PC-9 (cell line): ENCODE measurements at regions not wholly inside any gene's neighbourhood (a gene's known extent, or its start where the extent isn't known, plus 50 kb on each side); places are given as distances from the start of the nearest gene placed in this dataset.

Source experiments
- BruUV-seq: library from RNA; stranded (reverse); fragments of 400-500 nt; replicated peaks from 2 replicates; lab custom pipeline; 2021; lab: Mats Ljungman, UMichigan
- CTCF ChIA-PET: fragments of 300-600 bp; sonication (Branson Sonifier 250); formaldehyde crosslinking; loops from one replicate; lab custom pipeline; 2022; ENCODE audit warnings: antibody characterized with exemption; lab: Charles Lee
- POLR2A ChIA-PET: fragments of 300-600 bp; sonication (Branson Sonifier 250); formaldehyde crosslinking; loops from one replicate; lab custom pipeline; 2022; ENCODE audit warnings: antibody characterized with exemption; ENCODE audit not compliant: unreplicated experiment; lab: Charles Lee
- DNase-seq, 2 experiments: peaks; one replicate each; pipeline versions ENCODE4 v3.0.0 to v3.0.0-alpha.2; 2015 to 2022; ENCODE audit warnings: mixed read lengths in 1 of 2
- H2AFZ ChIP-seq: fragments of 200-600 bp; sonication (generic); 2 replicates; pipeline ENCODE4 v1.8.1; 2017; ENCODE audit warnings: antibody characterized with exemption
- H3F3A ChIP-seq: fragments of 200-600 bp; sonication (generic); 2 replicates; pipeline ENCODE4 v1.8.1; 2017; ENCODE audit warnings: antibody characterized with exemption, mild to moderate bottlenecking, low read depth; ENCODE audit not compliant: insufficient read depth
- H3K27ac ChIP-seq: fragments of 200-600 bp; sonication (generic); 2 replicates; pipeline ENCODE4 v1.6.1; 2016; ENCODE audit warnings: mixed run types
- H3K27me3 ChIP-seq: fragments of 200-600 bp; sonication (generic); 2 replicates; pipeline ENCODE4 v1.6.1; 2016; ENCODE audit warnings: low read depth, mixed run types; ENCODE audit not compliant: insufficient read depth
- H3K36me3 ChIP-seq: fragments of 200-600 bp; sonication (generic); 2 replicates; pipeline ENCODE4 v1.6.1; 2016; ENCODE audit warnings: low read depth, mixed run types
- H3K4me1 ChIP-seq: fragments of 200-600 bp; sonication (generic); replicated peaks from 2 replicates; pipeline ENCODE4 v1.6.1; 2016; ENCODE audit warnings: mixed run types; ENCODE audit not compliant: insufficient read depth
- H3K4me2 ChIP-seq: fragments of 200-600 bp; sonication (generic); 2 replicates; pipeline ENCODE4 v1.6.1; 2017; ENCODE audit warnings: mixed run types
- H3K4me3 ChIP-seq: fragments of 200-600 bp; sonication (generic); 2 replicates; pipeline ENCODE4 v1.6.1; 2016; ENCODE audit warnings: mixed run types
- H3K79me2 ChIP-seq: fragments of 200-600 bp; sonication (generic); 2 replicates; pipeline ENCODE4 v1.6.1; 2017; ENCODE audit warnings: low read depth, mixed run types
- H3K9me2 ChIP-seq: fragments of 200-600 bp; sonication (generic); 2 replicates; pipeline ENCODE4 v1.8.1; 2017; ENCODE audit warnings: mild to moderate bottlenecking; ENCODE audit not compliant: insufficient read depth
- H3K9me3 ChIP-seq: fragments of 200-600 bp; sonication (generic); 2 replicates; pipeline ENCODE4 v1.8.1; 2016; ENCODE audit warnings: low read depth; ENCODE audit not compliant: insufficient read depth
- H4K20me1 ChIP-seq: fragments of 200-600 bp; sonication (generic); 2 replicates; pipeline ENCODE4 v1.8.1; 2017; ENCODE audit not compliant: insufficient read depth
- EZH2 ChIP-seq: fragments of 200-600 bp; sonication (generic); IDR thresholded peaks from 2 replicates; pipeline ENCODE4 v1.8.0; 2017; ENCODE audit warnings: antibody characterized with exemption, low read depth
- intact Hi-C: fragments of 100-400 bp; cut with micrococcal nuclease; formaldehyde crosslinking; loops from one replicate; pipeline ENCODE4 v1.10.0; 2022; ENCODE audit not compliant: unreplicated experiment
- TF ChIP-seq, protein P1 (sequence below): fragments of 200-600 bp; sonication (generic); conservative IDR thresholded peaks from 2 replicates; pipeline ENCODE4 v1.6.1; 2017; ENCODE audit warnings: mixed run types, antibody characterized with exemption, mild to moderate bottlenecking, moderate library complexity

DNA sequence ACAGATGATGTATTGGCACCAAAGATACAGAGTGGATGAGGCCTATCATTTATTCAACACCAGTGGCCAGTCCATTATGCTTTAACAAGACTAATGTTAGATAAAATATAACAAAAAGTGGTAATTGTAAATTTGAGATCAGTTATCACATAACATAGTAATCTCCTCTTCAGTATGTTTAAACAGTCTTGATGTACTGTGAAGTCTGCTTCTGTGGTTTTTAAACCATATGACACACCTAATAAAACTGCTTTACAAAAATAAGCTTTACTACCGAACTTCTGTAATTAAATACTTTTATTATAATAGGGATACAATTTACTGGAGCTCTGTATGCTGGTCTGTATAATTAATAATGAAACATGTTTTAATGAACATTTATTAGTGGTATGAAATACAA, 2156.1 kb upstream of the CELF4 start:
- no peak for DNase-seq
- Histone ChIP-seq H3K36me3 (no peaks in the 10 kb centered on the region), H3K4me2 (no peak overlapping the region), H3K27ac (no peak overlapping the region), H3K27me3 (no peaks in the 10 kb centered on the region), H3K4me1 (no peaks in the 10 kb centered on the region), H4K20me1 (no peaks in the 10 kb centered on the region), H3F3A (no peaks in the 10 kb centered on the region), H3K4me3 (no peak overlapping the region), H3K9me2 (no peaks in the 10 kb centered on the region), H3K79me2 (no peaks in the 10 kb centered on the region), H2AFZ (no peak overlapping the region), H3K9me3 (no peaks in the 10 kb centered on the region)
- intact Hi-C loops = no loop called here
- TF ChIP-seq, protein P1, sequence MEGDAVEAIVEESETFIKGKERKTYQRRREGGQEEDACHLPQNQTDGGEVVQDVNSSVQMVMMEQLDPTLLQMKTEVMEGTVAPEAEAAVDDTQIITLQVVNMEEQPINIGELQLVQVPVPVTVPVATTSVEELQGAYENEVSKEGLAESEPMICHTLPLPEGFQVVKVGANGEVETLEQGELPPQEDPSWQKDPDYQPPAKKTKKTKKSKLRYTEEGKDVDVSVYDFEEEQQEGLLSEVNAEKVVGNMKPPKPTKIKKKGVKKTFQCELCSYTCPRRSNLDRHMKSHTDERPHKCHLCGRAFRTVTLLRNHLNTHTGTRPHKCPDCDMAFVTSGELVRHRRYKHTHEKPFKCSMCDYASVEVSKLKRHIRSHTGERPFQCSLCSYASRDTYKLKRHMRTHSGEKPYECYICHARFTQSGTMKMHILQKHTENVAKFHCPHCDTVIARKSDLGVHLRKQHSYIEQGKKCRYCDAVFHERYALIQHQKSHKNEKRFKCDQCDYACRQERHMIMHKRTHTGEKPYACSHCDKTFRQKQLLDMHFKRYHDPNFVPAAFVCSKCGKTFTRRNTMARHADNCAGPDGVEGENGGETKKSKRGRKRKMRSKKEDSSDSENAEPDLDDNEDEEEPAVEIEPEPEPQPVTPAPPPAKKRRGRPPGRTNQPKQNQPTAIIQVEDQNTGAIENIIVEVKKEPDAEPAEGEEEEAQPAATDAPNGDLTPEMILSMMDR = no peak
- no peak for TF ChIP-seq EZH2
- ChIA-PET POLR2A (no interaction called here), CTCF (no interaction called here)
- no TSS peak for BruUV-seq

DNA sequence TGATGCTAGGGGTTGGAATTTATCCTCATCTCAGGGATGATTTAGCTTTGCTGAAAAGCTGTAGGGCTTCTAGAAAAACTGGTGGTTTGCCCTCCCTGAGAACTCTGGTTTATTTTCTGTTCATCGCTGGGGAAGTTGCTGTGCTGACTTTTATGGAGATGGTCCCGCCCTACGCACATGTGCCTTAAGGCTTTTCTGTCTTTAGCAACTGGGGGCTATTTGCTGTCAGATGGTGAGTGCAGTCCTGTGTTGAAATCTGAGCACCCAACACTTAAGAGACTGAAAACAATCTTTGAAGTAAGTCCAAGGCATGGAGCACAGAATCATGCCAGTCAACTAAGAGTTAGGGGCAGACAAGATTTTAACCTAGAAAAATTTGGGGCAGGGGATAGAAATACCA, 2148.4 kb upstream of the CELF4 start:
- POLR2A ChIA-PET = no interaction called here

DNA sequence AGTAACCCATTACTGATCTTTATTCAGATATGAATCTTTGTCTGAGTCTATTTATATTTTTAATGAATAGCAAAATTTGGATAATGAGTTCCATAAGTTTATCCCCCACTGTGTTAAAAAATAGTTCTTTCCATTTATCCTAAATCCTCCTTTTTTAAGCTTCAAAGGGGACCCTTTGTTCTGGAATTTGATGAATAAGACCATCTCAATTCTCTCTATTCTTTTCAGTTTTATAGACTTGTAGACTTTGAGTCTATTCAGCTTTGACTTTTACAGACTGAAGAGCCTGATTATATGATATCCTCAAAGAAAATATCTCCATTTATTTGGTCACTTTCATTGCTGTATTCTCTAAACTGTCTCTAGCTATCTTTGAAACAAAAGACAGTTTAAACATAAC, 2146.1 kb upstream of the CELF4 start:
- Histone ChIP-seq H3K4me1 (no peaks in the 10 kb centered on the region), H2AFZ (no peak overlapping the region), H3K36me3 (no peaks in the 10 kb centered on the region), H3K79me2 (no peaks in the 10 kb centered on the region), H3K4me2 (no peak overlapping the region), H3K9me2 (no peaks in the 10 kb centered on the region), H3F3A (no peaks in the 10 kb centered on the region), H3K27ac (no peak overlapping the region), H3K9me3 (no peaks in the 10 kb centered on the region), H4K20me1 (no peaks in the 10 kb centered on the region), H3K4me3 (no peak overlapping the region), H3K27me3 (no peaks in the 10 kb centered on the region)
- no peak for TF ChIP-seq EZH2
- TF ChIP-seq, protein P1 = no peak
- ChIA-PET CTCF (no interaction called here), POLR2A (no interaction called here)
- no TSS peak for BruUV-seq
- DNase-seq = no peak
- intact Hi-C loops = no loop called here

More for the DNA sequence above, 2148.4 kb upstream of the CELF4 start:
- Histone ChIP-seq H3K79me2 (no peaks in the 10 kb centered on the region), H3K4me3 (no peak overlapping the region), H3K4me2 (no peak overlapping the region), H2AFZ (no peak overlapping the region), H3K4me1 (no peaks in the 10 kb centered on the region), H4K20me1 (no peaks in the 10 kb centered on the region), H3K27ac (no peak overlapping the region), H3F3A (no peaks in the 10 kb centered on the region), H3K9me3 (no peaks in the 10 kb centered on the region), H3K27me3 (no peaks in the 10 kb centered on the region), H3K36me3 (no peaks in the 10 kb centered on the region), H3K9me2 (no peaks in the 10 kb centered on the region)
- no peak for DNase-seq
- TF ChIP-seq, protein P1 = no peak
- no TSS peak for BruUV-seq
- intact Hi-C loops = no loop called here
- CTCF ChIA-PET = no interaction called here
